ENCODE measurements at regions not wholly inside any gene's neighbourhood (a gene's known extent, or its start where the extent isn't known, plus 50 kb on each side); places are given as distances from the start of the nearest gene placed in this dataset.
"Not testable (repeated sequence)": the region's sequence is repeated elsewhere in the genome, so short reads cannot be mapped to it uniquely, and the experiment has no call there.

GRCh38 chr18:14984531-14984930 lies 236.6 kb downstream of the ANKRD30B start:
- TF ChIP-seq CTCF (conservative IDR thresholded peaks at IDR 0.05 in 1 of 2, IDR thresholded peaks at IDR 0.05 in 1 of 2; ENCODE audit: low read depth in 1 of 2, low read length in 2 of 2); EZH2 (IDR thresholded peaks at IDR 0.05; ENCODE audit: low read length, missing control alignments): not testable (repeated sequence)

Measured in fibroblast of lung (primary cell).